Hematopoietic multipotent progenitor cell treated with erythropoietin and hydrocortisone succinate and interleukin-3 and kit ligand, for 17 days (in vitro differentiated cells): ENCODE measurements at regions not wholly inside any gene's neighbourhood (a gene's known extent, or its start where the extent isn't known, plus 50 kb on each side); places are given as distances from the start of the nearest gene placed in this dataset.
"Not testable (repeated sequence)": the region's sequence is repeated elsewhere in the genome, so short reads cannot be mapped to it uniquely, and the experiment has no call there.

Source experiments
- DNase-seq: peaks from one replicate; pipeline ENCODE4 v3.0.0-alpha.2; 2015; ENCODE audit warnings: low spot score

DNA sequence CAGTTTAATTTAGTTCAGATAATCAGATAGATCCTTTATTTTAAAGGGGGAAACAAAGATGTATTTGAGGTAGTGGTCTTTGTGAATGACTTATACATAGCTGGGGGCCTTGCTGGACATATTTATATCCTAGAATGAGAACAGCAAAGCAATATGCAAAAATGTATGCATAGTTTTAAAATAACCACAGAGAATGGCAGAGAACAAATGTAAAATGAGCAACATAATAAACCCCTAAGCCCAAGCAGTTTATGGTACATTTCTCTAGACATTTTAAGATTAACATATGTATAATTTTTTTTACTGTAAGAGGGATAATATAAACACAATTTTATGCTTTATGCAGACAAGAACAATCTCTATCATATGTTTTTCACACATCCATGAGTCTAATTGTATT, 434.2 kb upstream of the SMIM31 start:
- no peak for DNase-seq

DNA sequence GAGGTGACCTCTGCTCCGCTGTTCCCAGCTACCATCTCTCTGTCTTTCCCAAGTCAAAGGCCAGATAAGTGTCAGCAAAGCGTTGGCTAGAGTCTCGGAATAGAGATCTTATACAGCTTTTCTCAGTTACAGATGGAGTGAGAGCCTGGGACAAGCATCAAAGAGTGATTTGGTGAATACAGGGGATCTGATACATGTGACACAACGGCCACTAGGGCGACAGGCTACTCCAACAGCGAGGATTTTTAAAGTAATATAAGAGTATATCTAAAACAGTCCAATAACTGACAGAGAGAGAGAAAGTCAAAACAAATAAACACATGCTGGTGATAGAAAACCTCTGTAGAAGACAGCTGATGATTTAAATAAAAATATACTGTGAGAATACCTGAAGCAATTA, 433.1 kb upstream of the SMIM31 start:
- no peak for DNase-seq

DNA sequence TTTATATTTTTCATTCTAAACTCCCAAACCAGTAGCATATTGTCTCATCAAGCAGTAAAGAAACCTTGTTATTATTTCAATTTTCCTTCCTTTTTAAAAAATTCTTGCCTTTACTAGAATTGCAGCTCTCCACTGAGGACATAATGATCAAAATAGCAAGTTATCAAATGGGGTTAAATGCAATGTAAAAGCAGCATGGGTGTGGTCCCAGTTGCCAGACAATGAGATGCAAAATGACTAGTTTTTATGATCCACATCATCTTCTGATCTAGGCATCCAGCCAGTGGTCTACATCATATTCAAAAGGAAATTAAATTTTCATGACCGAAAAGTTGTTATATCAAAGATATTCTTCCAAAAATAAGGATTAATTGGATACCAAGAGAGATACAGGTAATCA, 427.9 kb upstream of the SMIM31 start:
- DNase-seq = no peak

DNA sequence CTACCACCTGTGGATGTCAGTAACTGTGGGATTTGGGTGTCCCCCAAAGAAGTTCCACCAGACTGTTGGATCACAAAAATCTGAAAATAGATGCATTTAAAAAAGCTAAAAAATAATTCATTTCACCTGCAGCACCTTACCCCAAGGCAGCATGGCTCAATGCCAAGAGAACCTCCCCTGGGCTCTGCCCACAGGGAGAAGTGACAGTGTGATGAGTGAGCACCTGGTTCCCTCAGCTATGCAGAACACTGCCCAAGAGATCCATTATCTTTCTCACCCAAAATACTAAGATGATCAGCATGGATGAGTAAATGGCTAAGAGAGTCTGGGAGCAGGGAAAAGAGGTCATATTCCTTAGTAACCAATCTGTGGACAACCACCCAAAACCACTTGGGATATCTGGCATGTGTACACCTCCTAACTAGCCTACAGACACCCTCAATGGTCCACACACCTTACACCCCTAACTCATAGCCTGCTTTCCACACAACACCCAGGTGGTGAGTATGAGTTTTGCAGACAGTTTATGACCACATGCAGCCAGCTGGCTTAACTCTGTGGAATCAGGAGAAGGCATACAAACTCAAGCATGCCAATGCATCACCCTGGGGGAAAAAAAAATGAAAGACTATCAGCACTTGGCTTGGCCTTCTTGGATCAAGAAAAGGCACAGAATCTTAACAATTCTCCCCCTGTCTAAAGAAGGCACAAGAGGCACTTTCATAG, 416.5 kb upstream of the SMIM31 start:
- no peak for DNase-seq

DNA sequence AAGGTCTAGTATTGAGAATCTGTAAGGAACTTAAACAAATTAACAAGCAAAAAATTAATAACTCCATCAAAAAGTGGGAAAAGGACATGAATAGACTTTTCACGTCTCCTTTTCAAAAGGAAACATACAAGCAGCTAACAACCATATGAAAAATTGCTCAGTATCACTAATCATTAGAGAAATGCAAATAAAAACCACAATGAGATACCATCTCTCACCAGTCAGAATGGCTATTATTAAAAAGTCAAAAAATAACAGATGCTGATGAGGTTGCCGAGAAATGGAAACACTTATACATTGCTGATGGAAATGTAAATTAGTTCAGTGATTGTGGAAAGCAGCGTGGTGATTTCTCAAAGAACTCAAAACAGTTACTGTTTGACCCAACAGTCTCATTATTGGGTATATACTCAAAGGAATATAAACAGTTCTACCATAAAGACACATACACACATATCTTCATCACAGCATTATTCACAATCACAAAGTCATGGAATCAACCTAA, 410.4 kb upstream of the SMIM31 start:
- DNase-seq = no peak

DNA sequence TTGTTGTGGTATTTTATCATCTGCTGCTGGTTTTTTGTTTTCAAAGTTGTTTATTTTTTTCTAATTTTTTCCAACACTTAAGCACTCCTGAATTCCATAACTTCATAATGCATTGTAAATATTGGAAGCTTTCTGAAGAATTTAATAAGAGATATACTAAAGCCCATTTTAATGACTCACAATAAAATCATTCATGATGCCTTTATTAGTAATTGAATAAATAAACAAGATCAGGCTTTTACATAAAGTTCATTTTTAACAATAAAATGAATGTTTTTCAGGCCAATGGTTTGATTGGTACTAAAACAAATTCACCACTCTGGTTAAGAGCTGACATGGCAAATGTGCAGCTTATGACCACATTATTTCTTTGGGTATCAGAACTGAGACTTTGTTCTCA, 408.2 kb upstream of the SMIM31 start:
- no peak for DNase-seq

DNA sequence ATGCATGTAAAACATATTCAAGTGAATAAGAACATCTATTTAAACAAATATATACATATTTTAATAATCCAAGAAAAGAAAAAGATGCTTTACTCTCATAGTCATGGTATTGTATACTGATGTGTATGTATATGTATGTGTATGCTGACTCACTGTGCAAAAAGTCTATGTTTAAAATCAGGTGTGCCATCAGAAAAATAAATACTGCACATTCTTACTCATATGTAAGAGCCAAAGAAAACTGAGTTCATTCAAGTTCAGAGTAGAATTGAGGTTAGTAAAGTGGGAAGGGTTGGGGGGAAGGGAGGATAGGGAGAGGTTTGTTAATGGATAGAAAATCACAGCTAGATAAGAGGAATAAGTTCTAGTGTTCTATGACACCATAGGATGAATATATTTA, 403.9 kb upstream of the SMIM31 start:
- no peak for DNase-seq

DNA sequence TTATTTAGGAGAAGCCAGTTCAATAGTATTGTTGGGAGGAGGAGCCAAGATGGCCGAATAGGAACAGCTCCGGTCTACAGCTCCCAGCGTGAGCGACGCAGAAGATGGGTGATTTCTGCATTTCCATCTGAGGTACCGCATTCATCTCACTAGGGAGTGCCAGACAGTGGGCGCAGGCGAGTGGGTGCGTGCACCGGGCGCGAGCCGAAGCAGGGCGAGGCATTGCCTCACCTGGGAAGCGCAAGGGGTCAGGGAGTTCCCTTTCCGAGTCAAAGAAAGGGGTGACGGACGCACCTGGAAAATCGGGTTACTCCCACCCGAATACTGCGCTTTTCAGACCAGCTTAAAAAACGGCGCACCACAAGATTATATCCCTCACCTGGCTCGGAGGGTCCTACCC, 403.2 kb upstream of the SMIM31 start:
- DNase-seq = not testable (repeated sequence)

DNA sequence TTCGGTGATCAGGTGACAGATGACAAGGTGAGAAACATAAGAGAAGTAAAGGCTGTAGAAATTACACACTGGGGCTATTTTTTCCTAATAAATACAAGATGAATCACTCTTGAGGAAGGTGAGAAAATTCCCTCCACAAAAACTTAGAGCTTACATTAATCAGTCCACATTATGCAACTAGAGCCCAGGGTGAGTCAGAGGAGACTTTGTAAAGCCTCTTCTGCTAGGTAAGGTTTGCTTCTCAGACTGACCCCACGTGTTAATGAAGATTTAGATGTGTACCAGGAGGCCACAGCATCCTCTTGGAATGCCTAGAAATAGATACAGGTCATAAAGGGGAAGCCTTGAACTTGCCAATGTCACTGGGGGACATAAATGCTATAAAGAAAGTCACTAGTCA, 396.0 kb upstream of the SMIM31 start:
- no peak for DNase-seq

DNA sequence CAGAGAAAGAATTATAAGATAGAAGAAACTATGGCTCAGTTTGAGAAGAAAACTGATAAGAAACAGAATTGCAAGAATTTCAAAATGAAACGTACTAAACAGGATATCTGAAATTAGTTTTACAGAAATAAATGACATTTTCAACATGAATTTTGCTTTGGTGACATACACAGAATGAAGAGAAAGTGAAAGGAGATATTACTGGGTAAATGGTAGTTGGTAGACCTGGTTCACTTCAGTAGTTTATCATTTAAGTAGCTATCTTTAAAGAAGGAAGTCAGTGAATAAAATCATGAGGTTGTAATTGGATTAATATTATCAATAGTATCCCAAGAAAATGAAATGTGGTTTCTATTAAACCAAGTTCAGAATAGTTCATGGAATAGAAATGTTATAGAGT, 395.5 kb upstream of the SMIM31 start:
- DNase-seq = no peak

DNA sequence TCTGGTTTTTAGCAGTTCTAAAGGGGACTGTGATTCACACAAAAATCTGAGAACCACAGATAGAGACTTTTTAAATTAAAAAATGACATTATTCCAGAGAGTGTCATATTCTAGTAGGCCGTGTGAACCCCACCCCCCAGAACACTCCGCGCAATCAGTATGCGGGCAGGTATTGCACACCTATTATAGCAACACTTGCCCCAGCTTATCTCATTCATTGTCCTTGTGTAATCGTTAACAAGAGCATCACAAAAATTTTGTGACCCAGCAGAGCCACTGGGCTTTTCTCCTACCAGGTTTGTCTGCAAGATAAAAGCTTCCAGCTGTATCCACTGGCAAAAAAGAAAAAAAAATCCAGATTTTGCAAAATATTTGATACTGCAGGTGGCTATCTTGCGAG, 394.1 kb upstream of the SMIM31 start:
- DNase-seq = no peak

DNA sequence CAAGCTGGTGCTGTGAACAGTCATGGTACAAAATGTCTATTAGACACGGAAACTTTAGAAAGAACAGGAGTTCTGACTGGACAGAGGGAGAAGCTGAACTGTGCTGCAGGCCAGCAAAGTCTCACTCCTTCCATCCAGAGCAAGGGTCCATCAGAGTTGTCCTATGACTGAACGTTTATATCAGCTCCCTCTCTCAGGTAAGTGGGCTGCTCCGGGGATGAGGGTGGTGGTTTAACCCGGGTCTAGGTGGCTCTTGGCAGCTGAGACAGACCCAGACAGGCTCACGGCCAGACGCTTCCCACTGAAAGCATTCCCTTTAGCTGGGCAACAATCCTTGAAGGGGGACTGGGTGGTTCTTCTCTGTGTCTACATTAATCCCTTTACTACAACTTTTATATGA, 385.0 kb upstream of the SMIM31 start:
- DNase-seq = no peak

DNA sequence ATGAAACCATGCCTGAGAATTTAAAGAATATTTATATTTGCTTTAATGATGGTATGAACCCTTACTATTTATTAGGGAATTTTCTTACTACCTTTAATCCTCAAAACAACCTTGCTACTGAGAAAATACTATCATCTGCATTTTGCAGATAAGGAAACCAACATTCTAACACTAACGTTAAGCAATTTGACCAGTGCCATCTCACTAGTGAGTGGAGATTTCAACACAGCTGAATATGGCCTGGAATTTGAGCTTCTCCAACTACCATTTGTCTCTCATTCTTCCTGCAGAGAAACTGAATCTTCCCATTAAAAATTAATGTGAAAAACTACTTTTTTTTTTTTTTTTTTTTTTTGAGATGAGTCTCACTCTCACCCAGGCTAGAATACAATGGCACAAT, 380.9 kb upstream of the SMIM31 start:
- DNase-seq = no peak

DNA sequence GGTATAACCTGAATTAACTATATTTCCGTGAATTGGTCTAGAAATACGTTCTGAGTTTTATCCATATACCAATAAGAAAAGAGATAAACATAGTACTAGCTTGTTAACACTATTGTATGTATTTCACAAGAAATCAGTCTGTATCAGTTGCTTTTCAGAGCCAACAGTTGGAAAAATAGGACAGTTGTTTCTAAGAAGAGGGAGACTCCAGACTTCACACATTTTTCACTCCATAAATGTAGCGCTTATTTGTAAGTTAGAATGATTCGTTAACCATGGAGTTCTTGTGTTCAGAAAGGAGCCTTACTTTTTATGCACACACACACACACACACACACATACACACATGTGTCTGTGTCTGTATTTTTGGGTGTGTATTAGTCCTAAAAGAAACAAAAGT, 376.7 kb upstream of the SMIM31 start:
- DNase-seq = no peak

DNA sequence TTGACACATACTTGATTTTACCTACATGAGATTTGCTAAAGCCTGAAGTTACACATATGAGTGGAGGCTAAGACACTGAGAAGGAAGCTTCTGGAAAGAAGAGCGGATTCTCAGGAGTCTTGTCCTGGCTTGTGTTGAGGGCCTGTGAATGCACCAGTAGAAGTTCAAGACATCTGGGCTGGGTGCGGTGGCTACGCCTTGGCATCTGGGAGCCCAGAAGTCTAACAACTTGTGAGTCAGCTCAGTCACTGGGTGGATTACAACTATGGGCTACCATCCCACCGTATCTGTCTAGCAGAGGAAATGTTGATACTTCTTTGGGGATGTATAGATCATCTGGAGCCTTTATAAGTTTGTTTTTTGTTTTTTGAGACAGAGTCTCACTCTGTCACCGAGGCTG, 375.6 kb upstream of the SMIM31 start:
- DNase-seq = no peak

DNA sequence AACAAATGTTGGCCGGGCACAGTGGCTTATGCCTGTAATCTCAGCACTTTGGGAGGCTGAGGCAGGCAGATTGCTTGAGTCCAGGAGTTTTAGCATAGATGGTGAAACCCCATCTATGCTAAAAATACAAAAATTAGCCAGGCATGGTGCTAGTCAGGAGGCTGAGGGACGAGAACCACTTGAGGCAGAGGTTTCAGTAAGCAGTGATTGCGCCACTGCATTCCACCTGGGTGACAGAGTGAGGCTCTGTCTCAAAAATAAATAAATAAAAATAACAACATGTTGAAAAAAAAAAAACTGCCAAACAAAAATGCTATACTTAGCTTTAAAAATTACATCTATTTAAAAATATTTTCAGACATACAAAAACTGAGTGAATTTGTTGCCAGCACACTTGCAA, 374.2 kb upstream of the SMIM31 start:
- DNase-seq = no peak

DNA sequence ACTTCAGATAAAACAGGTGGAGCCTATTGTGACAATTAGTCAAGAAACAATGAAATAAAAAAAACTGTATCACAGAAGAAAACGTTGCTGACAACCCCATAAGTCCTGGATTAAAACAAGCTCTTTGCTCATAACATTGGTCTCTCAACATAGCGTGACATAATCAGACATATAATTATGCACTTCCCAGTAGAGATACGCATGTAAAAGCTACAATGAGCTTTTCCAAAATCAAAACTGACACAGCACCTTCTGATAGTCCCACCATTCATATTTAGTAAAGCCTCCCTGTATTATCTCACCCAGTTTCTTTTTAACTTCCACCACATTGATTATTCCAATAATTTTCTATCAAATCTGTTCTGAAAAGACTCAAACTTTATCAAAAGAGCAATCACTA, 372.1 kb upstream of the SMIM31 start:
- DNase-seq = no peak

DNA sequence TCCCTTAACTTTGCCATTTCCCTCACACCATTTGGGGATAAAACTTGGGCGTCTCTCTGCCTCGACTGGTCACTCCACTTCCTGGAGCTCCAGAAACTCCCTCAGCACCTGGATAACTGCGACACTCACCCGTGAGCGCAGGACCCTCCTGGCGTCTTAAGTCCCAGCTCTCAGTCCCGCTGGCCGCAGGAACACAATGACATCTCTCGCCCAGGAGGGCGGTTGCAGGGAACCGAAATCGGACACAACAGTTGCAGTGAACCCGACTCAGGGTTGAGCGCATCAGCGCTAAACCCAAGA, 370.9 kb upstream of the SMIM31 start:
- no peak for DNase-seq

DNA sequence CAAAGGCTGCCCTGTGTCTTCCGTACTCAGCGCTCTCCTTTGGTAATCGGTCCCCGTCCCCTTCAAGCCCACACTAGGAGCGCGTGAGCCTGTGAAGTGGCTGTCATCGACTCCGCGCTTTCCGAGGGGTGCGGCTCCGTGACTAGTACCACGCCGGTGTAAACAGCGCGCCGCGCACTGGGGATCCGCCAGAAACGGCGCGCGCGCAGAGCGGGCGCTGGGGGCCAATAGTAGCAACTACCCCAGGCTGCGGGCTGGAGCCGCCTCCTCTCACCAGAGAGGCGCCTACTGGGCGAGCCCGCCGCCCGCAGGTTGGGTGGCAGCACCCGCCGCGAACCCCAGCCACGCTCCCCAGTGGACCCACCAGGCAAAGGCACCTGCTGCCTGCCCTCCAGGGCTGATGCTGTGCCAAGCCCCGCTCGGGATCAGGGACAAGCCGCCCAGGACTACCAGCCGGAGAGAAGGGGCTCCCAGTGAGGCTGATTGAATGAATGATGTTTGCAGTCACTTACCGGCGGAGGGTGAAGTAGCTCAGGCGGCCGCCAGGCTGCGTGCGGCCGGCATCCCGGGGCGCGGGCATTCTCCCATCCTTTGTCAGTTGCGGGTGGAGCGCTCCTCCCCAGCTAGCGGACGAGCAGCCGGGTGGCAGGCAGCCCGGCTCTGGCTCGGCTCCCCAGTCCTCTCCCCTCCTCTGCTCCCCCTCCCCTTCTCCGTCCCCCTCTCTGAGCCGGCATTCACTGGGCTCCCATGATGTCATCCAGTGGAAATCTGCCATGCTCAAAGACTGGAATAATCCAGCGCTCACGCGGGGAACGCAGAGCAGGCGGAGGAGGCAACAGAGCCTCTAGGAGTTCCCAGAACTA, 370.3 kb upstream of the SMIM31 start:
- DNase-seq = no peak

DNA sequence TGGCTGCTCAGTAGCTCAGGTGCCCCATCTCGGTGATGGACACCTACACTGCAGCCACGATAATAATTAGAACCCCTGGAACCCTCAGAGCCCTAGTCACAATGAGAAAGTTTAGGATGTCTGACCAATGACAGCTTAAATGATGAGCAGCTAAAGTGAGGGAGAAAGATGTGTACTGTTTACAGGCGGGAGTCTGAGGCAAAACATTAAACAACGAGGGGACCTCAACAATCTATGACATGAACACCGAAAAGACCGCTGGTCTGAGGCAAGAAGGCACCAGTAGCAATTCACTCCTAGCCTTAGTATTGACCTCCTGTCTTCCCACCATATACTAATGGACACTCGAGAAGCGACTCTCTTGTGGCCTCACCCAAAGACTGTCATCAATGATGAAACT, 369.5 kb upstream of the SMIM31 start:
- DNase-seq = no peak

DNA sequence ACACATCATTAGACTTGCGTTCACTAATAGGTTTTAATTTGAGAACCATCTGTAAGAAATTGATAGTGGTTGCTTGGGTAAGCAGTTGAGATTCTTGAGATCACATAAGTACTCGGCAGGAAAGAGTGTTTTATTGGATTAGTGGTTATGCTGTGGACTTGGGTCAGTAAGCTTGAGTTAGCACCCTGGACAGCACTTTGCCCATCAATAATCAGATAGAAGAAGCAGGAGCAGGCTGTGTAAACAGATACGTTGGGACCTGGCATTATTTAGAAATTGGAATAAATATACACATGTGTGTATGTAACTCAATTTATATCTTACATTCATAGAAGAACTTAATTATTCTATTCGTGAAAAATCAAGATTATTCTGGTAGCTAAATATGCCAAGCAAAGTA, 357.5 kb upstream of the SMIM31 start:
- no peak for DNase-seq

DNA sequence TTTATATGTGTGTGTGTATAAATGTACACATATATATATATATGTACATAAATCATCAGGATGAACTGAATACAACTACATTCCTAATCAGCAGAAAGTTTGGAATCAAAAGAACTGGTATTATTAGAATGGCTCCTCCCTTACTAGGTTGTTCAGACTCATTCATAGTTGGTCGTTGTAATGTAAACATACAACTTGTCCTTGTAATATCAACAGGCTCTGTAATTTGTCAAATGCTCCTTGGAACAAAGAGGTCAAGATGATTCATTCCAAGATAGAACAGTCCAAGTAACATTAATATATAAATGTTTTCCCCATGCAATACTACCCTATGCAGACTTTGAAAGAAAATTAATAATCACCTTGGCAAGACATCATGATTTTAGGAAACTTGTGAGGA, 351.4 kb upstream of the SMIM31 start:
- DNase-seq = no peak

DNA sequence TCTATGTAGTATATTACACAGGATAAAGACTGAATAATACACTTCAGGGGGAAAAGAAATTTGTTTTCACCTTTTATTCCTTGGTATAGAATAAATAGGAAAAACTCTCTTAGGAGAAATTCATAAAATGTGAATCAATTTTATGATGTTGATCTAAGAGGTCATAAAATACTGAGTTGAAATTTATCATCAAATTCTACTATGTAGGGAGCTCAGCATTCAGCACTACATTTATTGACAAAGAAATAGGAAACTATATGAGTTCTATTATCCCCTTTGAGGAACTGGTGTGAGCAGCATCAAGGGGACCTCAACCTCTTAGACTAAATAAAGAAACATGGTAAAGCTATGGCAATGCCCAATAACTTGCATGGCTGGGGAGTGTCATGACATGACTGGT, 348.2 kb upstream of the SMIM31 start:
- DNase-seq = no peak

DNA sequence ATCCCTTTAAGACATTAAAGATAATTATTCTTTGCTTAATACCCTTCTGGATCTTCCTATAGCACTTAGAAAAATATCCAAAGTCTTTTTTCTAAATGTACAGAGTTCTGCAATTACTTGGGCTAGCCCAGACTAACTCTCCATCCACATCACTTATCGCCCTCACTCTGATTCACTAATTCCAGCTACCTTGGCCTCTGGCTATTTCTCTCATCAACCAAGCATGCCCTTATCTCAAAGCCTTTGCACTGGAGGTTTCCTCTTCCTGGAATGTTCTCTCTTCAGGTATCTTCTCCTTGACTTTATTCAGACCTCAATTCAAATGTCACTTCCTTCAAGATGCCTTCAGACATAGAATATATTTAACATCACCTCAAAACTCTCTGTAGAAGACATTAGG, 345.1 kb upstream of the SMIM31 start:
- DNase-seq = no peak
